NCI-H2107 treated with DMSO at 0.1 percent for 48 hours (cell line): ENCODE measurements at regions not wholly inside any gene's neighbourhood (a gene's known extent, or its start where the extent isn't known, plus 50 kb on each side); places are given as distances from the start of the nearest gene placed in this dataset.
"Not testable (repeated sequence)": the region's sequence is repeated elsewhere in the genome, so short reads cannot be mapped to it uniquely, and the experiment has no call there.

Experiments used
- DNase-seq: peaks from one replicate; lab custom pipeline; 2025; ENCODE audit not compliant: unreplicated experiment; lab: John Stamatoyannopoulos, UW

GRCh38 chr18:8912348-8913326, 189.9 kb upstream of the NDUFV2 start:
- peak; percentile 27 for DNase-seq

GRCh38 chr18:8913606-8914403, 188.7 kb upstream of the NDUFV2 start:
- not testable (repeated sequence) for DNase-seq

- not testable (repeated sequence) for DNase-seq
Measured at GRCh38 chr18:8914404-8915264, 187.9 kb upstream of the NDUFV2 start.

DNA sequence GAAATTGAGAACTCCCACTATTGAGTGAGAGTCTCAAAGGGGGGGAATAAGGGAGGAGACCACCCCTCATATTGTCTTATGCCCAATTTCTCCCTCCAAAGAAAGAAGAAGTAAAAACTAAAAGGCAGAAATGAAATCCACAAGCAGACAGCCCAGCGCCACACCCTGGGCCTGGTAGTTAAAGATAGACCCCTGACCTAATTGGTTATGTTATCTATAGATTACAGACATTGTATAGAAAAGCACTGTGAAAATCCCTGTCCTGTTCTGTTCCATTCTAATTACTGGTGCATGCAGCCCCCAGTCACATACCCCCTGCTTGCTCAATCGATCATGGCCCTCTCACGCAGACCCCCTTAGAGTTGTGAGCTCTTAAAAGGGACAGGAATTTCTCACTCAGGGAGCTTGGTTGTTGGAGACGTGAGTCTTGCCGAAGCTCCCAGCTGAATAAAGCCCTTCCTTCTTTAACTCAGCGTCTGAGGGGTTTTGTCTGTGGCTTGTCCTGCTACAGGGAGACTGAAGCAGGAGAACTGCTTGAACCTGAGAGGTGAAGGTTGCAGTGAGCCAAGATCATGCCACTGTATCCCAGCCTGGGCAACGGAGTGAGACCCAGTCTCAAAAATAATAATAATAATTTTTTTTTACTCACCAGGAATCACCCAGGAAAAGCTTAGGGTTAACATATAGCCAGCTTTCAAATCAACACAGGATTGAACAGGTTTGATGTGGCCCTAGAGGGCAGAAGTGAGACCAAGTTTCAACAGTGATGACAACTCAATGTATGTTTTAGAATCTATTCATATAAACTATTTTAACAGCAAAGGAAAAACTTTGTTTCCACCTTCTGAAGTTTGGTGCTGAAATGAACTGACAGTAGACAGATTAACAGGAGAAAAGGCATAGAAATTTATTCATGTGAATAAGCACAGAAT, 181.4 kb upstream of the NDUFV2 start:
- DNase-seq: not testable (repeated sequence)

DNA sequence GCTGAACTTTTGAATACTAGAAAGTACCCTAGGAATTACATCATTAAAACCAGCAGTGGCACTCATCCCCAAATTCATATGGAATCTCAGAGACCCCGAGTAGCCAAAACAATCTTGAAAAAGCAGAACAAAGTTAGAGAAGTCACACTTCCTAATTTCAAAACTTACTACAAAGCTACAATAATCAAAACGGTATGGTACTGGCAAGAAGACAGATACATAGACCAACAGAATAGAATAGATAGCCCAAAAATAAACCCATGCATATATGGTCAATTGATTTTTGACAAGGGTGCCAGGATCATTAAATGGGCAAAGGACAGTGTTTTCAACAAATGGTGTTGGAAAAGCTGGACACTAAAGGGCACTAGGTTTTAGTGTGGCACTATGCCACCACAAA, 176.0 kb upstream of the NDUFV2 start:
- DNase-seq: no peak

- no peak for DNase-seq
Measured at GRCh38 chr18:8928044-8928443, 174.5 kb upstream of the NDUFV2 start.

DNA sequence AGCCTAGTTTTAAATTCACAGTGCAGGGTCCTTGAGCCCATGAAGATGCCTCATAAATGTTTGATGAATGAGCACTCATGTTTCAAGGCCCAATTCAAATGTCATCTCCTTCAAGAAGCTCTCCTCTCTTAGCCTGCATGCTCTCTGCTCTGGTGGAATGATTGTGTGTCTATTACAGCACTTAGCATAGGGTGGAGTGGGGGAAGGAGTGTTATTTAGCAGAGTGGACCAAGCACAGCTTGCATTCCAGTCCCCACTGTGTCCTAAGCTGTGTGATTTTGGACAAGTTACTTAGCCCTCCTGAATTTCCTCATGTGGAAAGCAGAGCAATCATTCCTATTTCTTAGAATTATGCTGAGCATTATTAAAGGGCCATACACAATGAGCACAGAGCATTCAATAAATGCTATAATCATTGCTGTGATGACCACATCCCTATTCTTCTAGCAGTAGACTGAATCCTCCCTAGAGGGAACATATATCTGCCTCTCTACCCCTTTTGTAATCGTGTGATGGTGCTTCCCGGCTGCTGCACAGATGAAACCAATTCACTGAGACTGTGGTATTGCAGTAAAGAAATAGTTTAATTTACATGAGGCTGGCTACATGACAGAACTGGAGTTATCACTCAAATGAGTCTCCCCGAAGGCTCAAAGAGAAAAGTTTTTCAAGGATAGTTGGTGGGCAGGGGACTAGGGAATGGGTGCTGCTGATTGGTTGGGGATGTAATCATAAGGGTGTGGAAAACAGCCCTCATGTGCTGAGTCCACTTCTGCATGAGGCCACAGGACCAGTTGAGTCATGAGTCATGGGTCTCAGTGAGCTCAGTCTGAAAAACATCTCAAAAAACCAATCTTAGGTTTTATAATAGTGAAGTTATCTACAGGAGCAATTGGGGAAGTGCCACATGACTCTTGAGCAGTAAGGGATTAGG, 173.4 kb upstream of the NDUFV2 start:
- DNase-seq: no peak

DNA sequence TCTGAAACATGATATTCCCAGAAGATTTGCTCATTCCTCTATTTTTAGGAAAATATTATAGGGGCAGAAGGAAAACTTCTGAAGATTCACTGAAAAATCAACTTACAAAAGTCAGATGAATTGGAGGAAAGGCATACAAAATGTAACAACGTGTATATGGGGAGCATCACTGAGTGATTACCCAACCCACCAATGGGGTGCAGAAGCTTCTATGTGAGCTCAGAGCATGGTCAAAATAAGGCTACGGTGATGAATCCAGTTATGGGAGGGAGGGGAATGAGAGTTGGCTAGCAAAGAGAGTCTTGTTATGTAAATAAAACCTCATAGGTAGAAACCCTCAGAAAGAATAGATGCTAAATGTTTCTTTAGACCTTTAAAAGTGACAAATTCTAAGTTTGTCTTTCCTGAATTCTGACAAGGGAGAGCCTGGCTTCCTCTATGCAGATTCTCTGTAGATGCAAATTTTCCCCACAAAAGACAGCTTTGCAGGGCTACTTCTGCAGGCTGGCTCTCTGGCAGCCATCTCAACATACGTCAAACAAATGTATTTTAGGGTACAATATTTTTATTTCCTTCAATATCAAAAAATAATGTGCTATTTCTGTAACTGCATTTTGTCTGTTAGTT, 171.4 kb upstream of the NDUFV2 start:
- no peak for DNase-seq

- DNase-seq: no peak
Measured at GRCh38 chr18:8932866-8933265, 169.6 kb upstream of the NDUFV2 start.

- no peak for DNase-seq
Measured at GRCh38 chr18:8933714-8934284, 168.7 kb upstream of the NDUFV2 start.

DNA sequence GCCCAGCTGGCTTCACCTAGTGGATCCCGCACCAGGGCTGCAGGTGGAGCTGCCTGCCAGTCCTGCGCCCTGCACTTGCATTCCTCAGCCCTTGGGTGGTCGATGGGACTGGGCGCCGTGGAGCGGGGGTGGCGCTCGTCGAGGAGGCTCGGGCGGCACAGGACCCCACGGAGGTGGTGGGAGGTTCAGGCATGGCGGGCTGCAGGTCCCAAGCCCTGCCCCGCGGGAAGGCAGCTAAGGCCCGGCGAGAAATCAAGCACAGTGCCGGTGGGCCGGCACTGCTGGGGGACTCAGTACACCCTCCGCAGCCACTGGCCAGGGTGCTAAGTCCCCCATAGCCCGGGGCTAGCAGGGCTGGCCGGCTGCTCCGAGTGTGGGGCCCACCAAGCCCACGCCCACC, 167.2 kb upstream of the NDUFV2 start:
- not testable (repeated sequence) for DNase-seq

DNA sequence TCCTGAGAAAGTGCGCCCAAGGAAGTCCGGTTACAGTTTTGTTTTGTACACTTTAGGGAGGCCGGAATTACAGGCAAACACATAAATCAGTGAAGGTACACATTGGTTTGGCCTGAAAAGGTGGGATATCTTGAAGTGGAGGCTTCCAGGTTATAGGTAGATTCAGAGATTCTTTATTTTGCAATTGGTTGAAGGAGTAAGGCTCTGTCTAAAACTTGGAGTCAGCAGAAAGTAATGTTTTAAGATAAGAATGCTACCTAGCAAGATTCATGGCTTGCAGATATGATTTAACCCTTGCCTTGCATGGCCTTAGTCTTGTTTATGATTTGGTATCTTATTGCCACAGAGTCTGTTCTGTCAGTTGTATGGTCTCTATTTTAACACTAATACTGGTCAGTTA, 165.9 kb upstream of the NDUFV2 start:
- DNase-seq: no peak

- DNase-seq: no peak
Measured at GRCh38 chr18:8937160-8938094, 165.1 kb upstream of the NDUFV2 start.

DNA sequence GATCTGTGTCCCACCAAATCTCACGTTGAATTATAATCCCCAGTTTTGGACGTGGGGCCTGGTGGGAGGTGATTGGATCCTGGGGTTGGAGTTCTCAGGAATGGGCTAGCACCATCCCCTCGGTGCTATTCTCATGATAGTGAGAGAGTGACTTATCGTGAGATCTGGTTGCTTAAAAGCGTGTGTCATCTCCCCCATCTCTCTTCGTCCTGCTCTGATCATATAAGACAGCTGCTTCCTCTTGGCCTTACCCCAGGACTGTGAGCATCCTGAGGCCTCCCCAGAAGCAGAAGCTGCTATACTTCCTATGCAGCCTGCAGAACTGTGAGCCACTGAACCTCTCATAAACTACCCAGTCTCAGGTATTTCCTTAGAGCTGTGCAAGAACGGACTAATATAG, 163.7 kb upstream of the NDUFV2 start:
- no peak for DNase-seq

GRCh38 chr18:8942021-8942908, 160.2 kb upstream of the NDUFV2 start:
- no peak for DNase-seq
